ENCODE measurements at regions not wholly inside any gene's neighbourhood (a gene's known extent, or its start where the extent isn't known, plus 50 kb on each side); places are given as distances from the start of the nearest gene placed in this dataset.

GRCh38 chr2:36302911-36303310, 52.7 kb upstream of the CRIM1 start:
- H3K4me1 Mint-ChIP-seq (ENCODE audit: unreplicated experiment): no peaks in the 10 kb centered on the region
- no peaks in the 10 kb centered on the region for H3K36me3 Mint-ChIP-seq (ENCODE audit: low read depth, unreplicated experiment)
- DNase-seq (ENCODE audit: low spot score): no peak
- no peak overlapping the region for H3K4me3 Mint-ChIP-seq (ENCODE audit: unreplicated experiment)
- no peak overlapping the region for H3K27ac Mint-ChIP-seq (ENCODE audit: unreplicated experiment)
- H3K27me3 Mint-ChIP-seq (ENCODE audit: unreplicated experiment): peaks cover 3% of the 10 kb centered on the region
- TF ChIP-seq CTCF (IDR thresholded peaks at IDR 0.05; ENCODE audit: unreplicated experiment): no peak
- H3K9me3 Mint-ChIP-seq (ENCODE audit: unreplicated experiment): no peaks in the 10 kb centered on the region

- no peak for TF ChIP-seq CTCF (IDR thresholded peaks at IDR 0.05; ENCODE audit: unreplicated experiment)
- no peaks in the 10 kb centered on the region for H3K9me3 Mint-ChIP-seq (ENCODE audit: unreplicated experiment)
- no peaks in the 10 kb centered on the region for H3K36me3 Mint-ChIP-seq (ENCODE audit: low read depth, unreplicated experiment)
- no peak overlapping the region for H3K4me3 Mint-ChIP-seq (ENCODE audit: unreplicated experiment)
- peaks cover 3% of the 10 kb centered on the region for H3K27me3 Mint-ChIP-seq (ENCODE audit: unreplicated experiment)
- no peaks in the 10 kb centered on the region for H3K4me1 Mint-ChIP-seq (ENCODE audit: unreplicated experiment)
- no peak overlapping the region for H3K27ac Mint-ChIP-seq (ENCODE audit: unreplicated experiment)
- DNase-seq (ENCODE audit: low spot score): no peak
Observed at GRCh38 chr2:36301843-36302242, 53.7 kb upstream of the CRIM1 start.

GRCh38 chr2:36300697-36301096, 54.9 kb upstream of the CRIM1 start:
- H3K9me3 Mint-ChIP-seq (ENCODE audit: unreplicated experiment): no peaks in the 10 kb centered on the region
- H3K27me3 Mint-ChIP-seq (ENCODE audit: unreplicated experiment): peaks cover 3% of the 10 kb centered on the region
- no peaks in the 10 kb centered on the region for H3K36me3 Mint-ChIP-seq (ENCODE audit: low read depth, unreplicated experiment)
- no peaks in the 10 kb centered on the region for H3K4me1 Mint-ChIP-seq (ENCODE audit: unreplicated experiment)
- TF ChIP-seq CTCF (IDR thresholded peaks at IDR 0.05; ENCODE audit: unreplicated experiment): no peak
- no peak overlapping the region for H3K27ac Mint-ChIP-seq (ENCODE audit: unreplicated experiment)
- no peak for DNase-seq (ENCODE audit: low spot score)
- no peak overlapping the region for H3K4me3 Mint-ChIP-seq (ENCODE audit: unreplicated experiment)

- Mint-ChIP-seq H3K4me1 (ENCODE audit: unreplicated experiment) (no peaks in the 10 kb centered on the region), H3K36me3 (ENCODE audit: low read depth, unreplicated experiment) (no peaks in the 10 kb centered on the region), H3K27me3 (ENCODE audit: unreplicated experiment) (peaks cover under 1% of the 10 kb centered on the region), H3K4me3 (ENCODE audit: unreplicated experiment) (no peak overlapping the region), H3K27ac (ENCODE audit: unreplicated experiment) (no peak overlapping the region), H3K9me3 (ENCODE audit: unreplicated experiment) (no peaks in the 10 kb centered on the region)
- no peak for DNase-seq (ENCODE audit: low spot score)
- TF ChIP-seq CTCF (IDR thresholded peaks at IDR 0.05; ENCODE audit: unreplicated experiment): no peak
Observed at GRCh38 chr2:36296798-36297197, 58.8 kb upstream of the CRIM1 start.

- H3K9me3 Mint-ChIP-seq (ENCODE audit: unreplicated experiment): no peaks in the 10 kb centered on the region
- no peaks in the 10 kb centered on the region for H3K36me3 Mint-ChIP-seq (ENCODE audit: low read depth, unreplicated experiment)
- no peak overlapping the region for H3K27ac Mint-ChIP-seq (ENCODE audit: unreplicated experiment)
- H3K27me3 Mint-ChIP-seq (ENCODE audit: unreplicated experiment): no peaks in the 10 kb centered on the region
- H3K4me3 Mint-ChIP-seq (ENCODE audit: unreplicated experiment): no peak overlapping the region
- no peak for TF ChIP-seq CTCF (IDR thresholded peaks at IDR 0.05; ENCODE audit: unreplicated experiment)
- DNase-seq (ENCODE audit: low spot score): no peak
- no peaks in the 10 kb centered on the region for H3K4me1 Mint-ChIP-seq (ENCODE audit: unreplicated experiment)
Observed at GRCh38 chr2:36294316-36294721, 61.3 kb upstream of the CRIM1 start.
